ENCODE measurements at regions not wholly inside any gene's neighbourhood (a gene's known extent, or its start where the extent isn't known, plus 50 kb on each side); places are given as distances from the start of the nearest gene placed in this dataset.

- DNase-seq (no peak), ATAC-seq (peak in 1 of 2 donors; percentile 33)
- intact Hi-C loops (cut with DNase I) = no loop called here
These were observed 162.7 kb downstream of the PFKFB3 start for GRCh38 chr10:6365384-6365783.

All from left cardiac atrium (tissue), 4 donors.